CD8-positive, alpha-beta memory T cell (primary cell): ENCODE measurements at regions not wholly inside any gene's neighbourhood (a gene's known extent, or its start where the extent isn't known, plus 50 kb on each side); places are given as distances from the start of the nearest gene placed in this dataset.
"Not testable (repeated sequence)": the region's sequence is repeated elsewhere in the genome, so short reads cannot be mapped to it uniquely, and the experiment has no call there.

Source experiments
- CTCF ChIA-PET: fragments of 350-600 bp; sonication (Branson Sonifier 250); formaldehyde crosslinking; loops from one replicate; lab custom pipeline; 2021; ENCODE audit warnings: antibody characterized with exemption; lab: Charles Lee
- POLR2A ChIA-PET: fragments of 350-600 bp; sonication (Branson Sonifier 250); formaldehyde crosslinking; loops from one replicate; lab custom pipeline; 2021; ENCODE audit warnings: antibody characterized with exemption; lab: Charles Lee
- DNase-seq, 5 donors: peaks; one replicate each; pipeline versions ENCODE4 v3.0.0 to v3.0.0-alpha.2; 2020 to 2022; ENCODE audit warnings: mixed read lengths in 1 of 5
- H3K27ac ChIP-seq: one replicate; pipeline ENCODE4 v1.7.0; 2013; ENCODE audit warnings: low read depth, mild to moderate bottlenecking, low read length, moderate library complexity
- H3K27me3 ChIP-seq: 2 replicates; pipeline ENCODE4 v1.7.0; 2013; ENCODE audit warnings: low read length, mild to moderate bottlenecking; ENCODE audit not compliant: insufficient read depth, poor library complexity, severe bottlenecking
- H3K36me3 ChIP-seq: 2 replicates; pipeline ENCODE4 v1.7.0; 2013; ENCODE audit warnings: mild to moderate bottlenecking, low read length, moderate library complexity; ENCODE audit not compliant: insufficient read depth
- H3K4me1 ChIP-seq: 2 replicates; pipeline ENCODE4 v1.7.0; 2013; ENCODE audit warnings: mild to moderate bottlenecking, low read length, moderate library complexity; ENCODE audit not compliant: insufficient read depth
- H3K4me3 ChIP-seq: 2 replicates; pipeline ENCODE4 v1.7.0; 2013; ENCODE audit warnings: mild to moderate bottlenecking, low read length
- H3K9me3 ChIP-seq: 2 replicates; pipeline ENCODE4 v1.7.0; 2013; ENCODE audit warnings: mild to moderate bottlenecking, low read length
- H3K27ac Mint-ChIP-seq, 8 donors: one replicate each; pipeline ENCODE4 v1.8.0; 2020 to 2021; ENCODE audit warnings: mixed read lengths in 8 of 8, mild to moderate bottlenecking in 6 of 8, inconsistent platforms in 3 of 8, moderate library complexity in 3 of 8
- H3K27me3 Mint-ChIP-seq, 2 donors: one replicate each; pipeline ENCODE4 v1.8.0; 2020 to 2021; ENCODE audit warnings: mixed read lengths in 2 of 2, mild to moderate bottlenecking in 1 of 2, moderate library complexity in 1 of 2
- H3K36me3 Mint-ChIP-seq, 3 donors: one replicate each; pipeline ENCODE4 v1.8.0; 2020 to 2021; ENCODE audit warnings: mixed read lengths in 3 of 3, inconsistent platforms in 1 of 3, mild to moderate bottlenecking in 1 of 3
- H3K4me1 Mint-ChIP-seq, 3 donors: one replicate each; pipeline ENCODE4 v1.8.0; 2020 to 2021; ENCODE audit warnings: mixed read lengths in 3 of 3, inconsistent platforms in 1 of 3, mild to moderate bottlenecking in 1 of 3
- H3K4me3 Mint-ChIP-seq, 7 donors: one replicate each; pipeline ENCODE4 v1.8.0; 2020 to 2021; ENCODE audit warnings: mixed read lengths in 7 of 7, mild to moderate bottlenecking in 6 of 7, moderate library complexity in 4 of 7, inconsistent platforms in 2 of 7
- H3K9me3 Mint-ChIP-seq, 5 donors: one replicate each; pipeline ENCODE4 v1.8.0; 2020 to 2022; ENCODE audit warnings: mixed read lengths in 5 of 5, mild to moderate bottlenecking in 3 of 5, moderate library complexity in 2 of 5, inconsistent platforms in 1 of 5

GRCh38 chr9:39463696-39464095 is 108.2 kb downstream of the SPATA31A1 start:
- H3K4me1 ChIP-seq, H3K9me3 Mint-ChIP-seq, H3K36me3 Mint-ChIP-seq, H3K36me3 ChIP-seq, H3K4me1 Mint-ChIP-seq, H3K27ac ChIP-seq, H3K27ac Mint-ChIP-seq, H3K27me3 Mint-ChIP-seq, CTCF ChIA-PET, H3K9me3 ChIP-seq, POLR2A ChIA-PET, H3K27me3 ChIP-seq, H3K4me3 ChIP-seq: not testable (repeated sequence)
- H3K4me3 Mint-ChIP-seq, result peak overlapping the region; percentile 12 to 97 (median 94)
- DNase-seq, result peak in 1 of 5 donors; percentile 1

- H3K4me1 ChIP-seq, H3K27me3 Mint-ChIP-seq, POLR2A ChIA-PET, H3K27me3 ChIP-seq, CTCF ChIA-PET, H3K27ac ChIP-seq, H3K36me3 Mint-ChIP-seq, H3K36me3 ChIP-seq, H3K9me3 Mint-ChIP-seq, H3K4me1 Mint-ChIP-seq, H3K9me3 ChIP-seq: not testable (repeated sequence)
- DNase-seq, result peak; percentile 31 to 72 (median 61)
- H3K4me3 Mint-ChIP-seq, result peak overlapping the region; percentile 91 to 97 (median 94)
- peak overlapping the region; percentile 50 for H3K4me3 ChIP-seq
- peak overlapping the region; percentile 8 to 95 (median 90) for H3K27ac Mint-ChIP-seq
Observed at GRCh38 chr9:39464122-39464777, 108.8 kb downstream of the SPATA31A1 start.

- DNase-seq, H3K4me3 ChIP-seq, H3K27me3 ChIP-seq, H3K36me3 Mint-ChIP-seq, H3K36me3 ChIP-seq, H3K4me3 Mint-ChIP-seq, CTCF ChIA-PET, H3K27ac Mint-ChIP-seq, H3K9me3 Mint-ChIP-seq, H3K27me3 Mint-ChIP-seq, H3K9me3 ChIP-seq, H3K4me1 ChIP-seq, POLR2A ChIA-PET, H3K4me1 Mint-ChIP-seq, H3K27ac ChIP-seq: not testable (repeated sequence)
Observed at GRCh38 chr9:39474499-39474898, 119.0 kb downstream of the SPATA31A1 start.

- H3K27me3 ChIP-seq, H3K9me3 Mint-ChIP-seq, DNase-seq, H3K36me3 ChIP-seq, H3K9me3 ChIP-seq, H3K4me3 Mint-ChIP-seq, H3K4me1 ChIP-seq, H3K27me3 Mint-ChIP-seq, H3K4me3 ChIP-seq, H3K36me3 Mint-ChIP-seq, H3K27ac Mint-ChIP-seq, POLR2A ChIA-PET, H3K27ac ChIP-seq, H3K4me1 Mint-ChIP-seq, CTCF ChIA-PET: not testable (repeated sequence)
Observed at GRCh38 chr9:39483073-39483472, 127.6 kb downstream of the SPATA31A1 start.

GRCh38 chr9:39483880-39484279 is 128.4 kb downstream of the SPATA31A1 start:
- H3K4me1 ChIP-seq, POLR2A ChIA-PET, H3K27me3 Mint-ChIP-seq, H3K36me3 ChIP-seq, H3K36me3 Mint-ChIP-seq, CTCF ChIA-PET, H3K4me3 Mint-ChIP-seq, DNase-seq, H3K4me3 ChIP-seq, H3K27ac ChIP-seq, H3K4me1 Mint-ChIP-seq, H3K27me3 ChIP-seq, H3K27ac Mint-ChIP-seq, H3K9me3 ChIP-seq, H3K9me3 Mint-ChIP-seq: not testable (repeated sequence)

GRCh38 chr9:39484292-39484691 is 128.8 kb downstream of the SPATA31A1 start:
- POLR2A ChIA-PET, H3K27me3 ChIP-seq, H3K9me3 Mint-ChIP-seq, H3K27ac ChIP-seq, H3K9me3 ChIP-seq, H3K27me3 Mint-ChIP-seq, H3K4me3 Mint-ChIP-seq, H3K36me3 Mint-ChIP-seq, H3K4me1 ChIP-seq, H3K4me1 Mint-ChIP-seq, H3K36me3 ChIP-seq, DNase-seq, CTCF ChIA-PET, H3K4me3 ChIP-seq: not testable (repeated sequence)
- peak overlapping the region in 1 of 8 donors; percentile 35 for H3K27ac Mint-ChIP-seq

- H3K4me1 Mint-ChIP-seq, POLR2A ChIA-PET, H3K4me3 ChIP-seq, CTCF ChIA-PET, H3K27ac ChIP-seq, H3K4me1 ChIP-seq, H3K27ac Mint-ChIP-seq, DNase-seq, H3K36me3 ChIP-seq, H3K36me3 Mint-ChIP-seq, H3K27me3 Mint-ChIP-seq, H3K27me3 ChIP-seq, H3K9me3 ChIP-seq, H3K9me3 Mint-ChIP-seq, H3K4me3 Mint-ChIP-seq: not testable (repeated sequence)
Observed at GRCh38 chr9:39487477-39487876, 132.0 kb downstream of the SPATA31A1 start.

GRCh38 chr9:39496248-39496647 is 140.8 kb downstream of the SPATA31A1 start:
- POLR2A ChIA-PET, CTCF ChIA-PET, H3K4me1 ChIP-seq, H3K4me3 ChIP-seq, H3K27ac ChIP-seq, H3K36me3 Mint-ChIP-seq, H3K9me3 ChIP-seq, H3K27me3 Mint-ChIP-seq, H3K4me3 Mint-ChIP-seq, DNase-seq, H3K9me3 Mint-ChIP-seq, H3K27ac Mint-ChIP-seq, H3K4me1 Mint-ChIP-seq, H3K27me3 ChIP-seq, H3K36me3 ChIP-seq: not testable (repeated sequence)

- H3K36me3 Mint-ChIP-seq, H3K4me3 ChIP-seq, H3K27ac ChIP-seq, CTCF ChIA-PET, H3K9me3 ChIP-seq, H3K27me3 ChIP-seq, DNase-seq, H3K4me1 ChIP-seq, H3K27ac Mint-ChIP-seq, POLR2A ChIA-PET, H3K27me3 Mint-ChIP-seq, H3K36me3 ChIP-seq, H3K4me1 Mint-ChIP-seq, H3K9me3 Mint-ChIP-seq, H3K4me3 Mint-ChIP-seq: not testable (repeated sequence)
Observed at GRCh38 chr9:39503178-39503577, 147.7 kb downstream of the SPATA31A1 start.
